ENCODE measurements at regions not wholly inside any gene's neighbourhood (a gene's known extent, or its start where the extent isn't known, plus 50 kb on each side); places are given as distances from the start of the nearest gene placed in this dataset.

GRCh38 chr17:36856903-36857381 lies 80.3 kb upstream of the LHX1 start:
- no peak overlapping the region for H3K4me3 ChIP-seq
- no peaks in the 10 kb centered on the region for H3K4me1 ChIP-seq (ENCODE audit: low read depth)
- no peak overlapping the region for H3K27ac ChIP-seq
- DNase-seq (ENCODE audit: low read depth in 1 of 2, low spot score in 1 of 2), result no peak
- no peaks in the 10 kb centered on the region for H3K9me3 ChIP-seq (ENCODE audit: low read depth)
- no peaks in the 10 kb centered on the region for H3K27me3 ChIP-seq
- TF ChIP-seq CTCF (IDR thresholded peaks at IDR 0.05; ENCODE audit: low read depth, low read length), result no peak
- no peaks in the 10 kb centered on the region for H3K36me3 ChIP-seq

GRCh38 chr17:36857698-36858097 lies 79.6 kb upstream of the LHX1 start:
- Histone ChIP-seq H3K36me3 (no peaks in the 10 kb centered on the region), H3K27ac (no peak overlapping the region), H3K4me3 (no peak overlapping the region), H3K27me3 (no peaks in the 10 kb centered on the region), H3K4me1 (ENCODE audit: low read depth) (no peaks in the 10 kb centered on the region), H3K9me3 (ENCODE audit: low read depth) (no peaks in the 10 kb centered on the region)
- no peak for TF ChIP-seq CTCF (IDR thresholded peaks at IDR 0.05; ENCODE audit: low read depth, low read length)
- no peak for DNase-seq (ENCODE audit: low read depth in 1 of 2, low spot score in 1 of 2)

GRCh38 chr17:36858119-36859002 lies 78.9 kb upstream of the LHX1 start:
- Histone ChIP-seq H3K27me3 (no peaks in the 10 kb centered on the region), H3K36me3 (no peaks in the 10 kb centered on the region), H3K4me1 (ENCODE audit: low read depth) (no peaks in the 10 kb centered on the region), H3K9me3 (ENCODE audit: low read depth) (no peaks in the 10 kb centered on the region), H3K4me3 (no peak overlapping the region), H3K27ac (no peak overlapping the region)
- DNase-seq (ENCODE audit: low read depth in 1 of 2, low spot score in 1 of 2), result no peak
- no peak for TF ChIP-seq CTCF (IDR thresholded peaks at IDR 0.05; ENCODE audit: low read depth, low read length)

GRCh38 chr17:36859003-36859300 lies 78.3 kb upstream of the LHX1 start:
- no peaks in the 10 kb centered on the region for H3K27me3 ChIP-seq
- no peak overlapping the region for H3K27ac ChIP-seq
- TF ChIP-seq CTCF (IDR thresholded peaks at IDR 0.05; ENCODE audit: low read depth, low read length), result no peak
- H3K4me1 ChIP-seq (ENCODE audit: low read depth), result no peaks in the 10 kb centered on the region
- H3K9me3 ChIP-seq (ENCODE audit: low read depth), result no peaks in the 10 kb centered on the region
- H3K4me3 ChIP-seq, result no peak overlapping the region
- DNase-seq (ENCODE audit: low read depth in 1 of 2, low spot score in 1 of 2), result no peak
- H3K36me3 ChIP-seq, result no peaks in the 10 kb centered on the region

GRCh38 chr17:36859706-36860105 lies 77.6 kb upstream of the LHX1 start:
- H3K9me3 ChIP-seq (ENCODE audit: low read depth), result no peaks in the 10 kb centered on the region
- no peak for DNase-seq (ENCODE audit: low read depth in 1 of 2, low spot score in 1 of 2)
- no peaks in the 10 kb centered on the region for H3K4me1 ChIP-seq (ENCODE audit: low read depth)
- no peak for TF ChIP-seq CTCF (IDR thresholded peaks at IDR 0.05; ENCODE audit: low read depth, low read length)
- H3K4me3 ChIP-seq, result no peak overlapping the region
- no peak overlapping the region for H3K27ac ChIP-seq
- no peaks in the 10 kb centered on the region for H3K27me3 ChIP-seq
- H3K36me3 ChIP-seq, result no peaks in the 10 kb centered on the region

Data from cardiac muscle cell (in vitro differentiated cells and primary cell).